ENCODE measurements at regions not wholly inside any gene's neighbourhood (a gene's known extent, or its start where the extent isn't known, plus 50 kb on each side); places are given as distances from the start of the nearest gene placed in this dataset.
"Not testable (repeated sequence)": the region's sequence is repeated elsewhere in the genome, so short reads cannot be mapped to it uniquely, and the experiment has no call there.

DNA sequence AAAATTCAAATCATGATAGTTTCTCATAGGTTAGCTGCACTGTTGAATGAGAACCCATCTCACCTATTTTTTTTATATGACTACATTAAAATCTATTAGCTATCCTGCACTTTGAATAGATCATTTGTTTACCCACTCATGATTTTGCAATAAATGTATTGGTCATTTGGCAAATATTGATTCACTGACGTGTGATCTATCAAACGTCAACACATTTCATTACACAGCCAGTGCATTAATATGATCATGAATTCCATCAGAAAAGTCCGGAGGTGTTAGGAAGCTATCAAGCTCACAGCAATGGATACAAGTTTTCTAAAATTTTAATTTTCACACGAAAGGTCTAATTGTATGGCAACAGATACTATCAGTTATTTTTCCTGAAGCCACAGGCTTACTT is 128.2 kb upstream of the ID2 start:
- DNase-seq: no peak

DNA sequence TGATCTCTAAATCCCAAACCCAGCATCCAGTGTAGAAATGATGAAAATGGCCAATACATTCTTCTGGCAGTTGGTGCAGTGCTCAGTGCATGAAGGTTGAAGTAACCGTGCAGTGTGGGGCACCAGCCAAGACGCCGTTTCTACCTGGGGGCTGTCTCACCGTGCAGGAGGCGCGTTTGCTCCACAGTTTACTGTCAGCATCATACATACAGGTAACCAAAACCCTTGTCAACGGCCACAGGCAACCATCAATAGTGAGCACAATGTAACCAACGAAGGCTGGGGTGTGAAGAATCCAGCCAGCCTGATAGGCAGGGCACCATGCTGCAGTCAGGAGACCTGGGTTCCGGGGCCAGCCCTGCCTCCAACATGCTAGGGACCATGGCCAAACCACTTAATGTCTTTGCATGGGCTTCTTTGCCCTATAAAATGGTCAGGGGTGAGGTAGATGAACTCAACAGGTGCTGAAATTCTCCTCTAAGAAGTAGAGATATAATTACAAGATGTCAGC is 127.5 kb upstream of the ID2 start:
- DNase-seq: no peak

DNA sequence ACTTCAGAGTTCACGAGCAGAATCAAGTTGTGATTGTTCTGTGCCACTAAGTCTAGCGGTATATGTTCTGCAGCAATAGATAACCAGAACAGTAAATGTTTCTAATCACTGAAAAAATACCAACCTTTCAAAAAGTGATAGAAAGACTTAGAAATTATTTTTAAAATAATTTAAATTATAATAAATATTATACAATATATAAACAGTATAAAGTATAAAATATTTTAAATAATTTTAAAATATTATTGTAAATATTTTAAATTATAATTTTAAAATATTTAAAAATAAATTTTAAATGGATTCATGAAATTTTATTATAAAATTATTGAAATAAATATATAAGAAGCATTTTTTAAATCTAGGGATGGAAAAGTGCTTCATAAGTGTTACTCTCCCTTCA is 126.3 kb upstream of the ID2 start:
- DNase-seq: no peak

DNA sequence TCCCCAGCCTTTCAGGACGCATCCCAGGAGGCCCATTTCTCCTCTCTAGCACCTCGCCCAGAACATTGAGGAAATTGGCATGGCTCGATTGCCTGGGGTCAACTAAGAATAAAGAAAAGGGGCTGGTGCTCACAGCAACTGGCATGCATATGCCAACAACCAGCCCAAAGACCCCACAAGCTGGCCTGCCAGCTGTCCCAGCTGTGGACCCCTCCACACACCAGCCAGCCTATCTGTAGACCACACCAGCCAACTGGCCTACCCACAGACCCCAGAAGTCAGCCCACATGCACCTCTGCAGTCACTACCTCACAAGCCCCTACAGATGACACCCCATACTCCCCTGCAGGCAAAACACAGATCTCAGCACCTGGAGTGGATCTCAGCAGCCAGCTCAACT is 123.8 kb upstream of the ID2 start:
- no peak for DNase-seq

DNA sequence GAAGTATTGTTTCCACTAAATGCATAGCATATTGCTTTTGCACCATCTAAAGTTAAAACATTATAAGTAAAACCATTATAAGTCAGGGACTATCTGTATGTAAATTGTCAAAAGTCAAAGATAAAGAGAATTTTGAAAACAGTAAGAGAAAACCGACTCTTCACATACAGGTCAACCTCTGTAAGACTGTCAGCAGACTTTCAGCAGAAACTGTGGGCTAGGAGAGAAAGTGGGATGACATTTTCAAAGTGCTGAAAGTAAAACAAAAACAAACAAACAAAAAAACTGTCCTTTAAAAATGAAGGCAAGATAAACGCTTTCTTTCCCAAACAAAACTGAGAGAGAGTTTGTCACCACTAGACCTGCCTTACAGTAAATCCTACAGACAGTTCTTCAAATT is 122.9 kb upstream of the ID2 start:
- DNase-seq: no peak

DNA sequence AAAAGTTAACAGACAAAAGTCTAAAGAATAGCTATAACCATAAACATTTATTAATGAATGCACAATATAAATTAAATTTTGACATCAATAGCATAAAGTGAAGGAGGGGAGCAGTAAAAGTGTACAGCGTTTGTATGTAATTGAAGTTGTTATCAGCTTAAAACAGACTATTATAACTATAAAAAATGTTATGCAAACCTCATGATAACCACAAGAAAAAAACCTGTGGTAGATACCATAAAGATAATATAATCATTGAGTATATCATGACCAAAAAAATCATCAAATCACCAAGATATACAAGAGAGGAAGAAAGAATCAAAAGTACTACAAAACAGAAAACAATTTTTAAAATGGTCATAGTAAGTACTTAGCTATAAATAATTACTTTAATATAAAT is 122.1 kb upstream of the ID2 start:
- no peak for DNase-seq

DNA sequence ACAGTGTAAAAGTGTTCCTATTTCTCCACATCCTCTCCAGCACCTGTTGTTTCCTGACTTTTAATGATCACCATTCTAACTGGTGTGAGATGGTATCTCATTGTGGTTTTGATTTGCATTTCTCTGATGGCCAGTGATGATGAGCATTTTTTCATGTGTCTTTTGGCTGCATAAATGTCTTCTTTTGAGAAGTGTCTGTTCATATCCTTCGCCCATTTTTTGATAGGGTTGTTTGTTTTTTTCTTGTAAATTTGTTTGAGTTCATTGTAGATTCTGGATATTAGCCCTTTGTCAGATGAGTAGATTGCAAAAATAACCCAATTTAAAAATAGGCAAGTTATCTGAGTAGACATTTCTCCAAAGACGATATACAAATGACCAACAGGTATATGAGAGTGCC is 120.2 kb upstream of the ID2 start:
- not testable (repeated sequence) for DNase-seq

DNA sequence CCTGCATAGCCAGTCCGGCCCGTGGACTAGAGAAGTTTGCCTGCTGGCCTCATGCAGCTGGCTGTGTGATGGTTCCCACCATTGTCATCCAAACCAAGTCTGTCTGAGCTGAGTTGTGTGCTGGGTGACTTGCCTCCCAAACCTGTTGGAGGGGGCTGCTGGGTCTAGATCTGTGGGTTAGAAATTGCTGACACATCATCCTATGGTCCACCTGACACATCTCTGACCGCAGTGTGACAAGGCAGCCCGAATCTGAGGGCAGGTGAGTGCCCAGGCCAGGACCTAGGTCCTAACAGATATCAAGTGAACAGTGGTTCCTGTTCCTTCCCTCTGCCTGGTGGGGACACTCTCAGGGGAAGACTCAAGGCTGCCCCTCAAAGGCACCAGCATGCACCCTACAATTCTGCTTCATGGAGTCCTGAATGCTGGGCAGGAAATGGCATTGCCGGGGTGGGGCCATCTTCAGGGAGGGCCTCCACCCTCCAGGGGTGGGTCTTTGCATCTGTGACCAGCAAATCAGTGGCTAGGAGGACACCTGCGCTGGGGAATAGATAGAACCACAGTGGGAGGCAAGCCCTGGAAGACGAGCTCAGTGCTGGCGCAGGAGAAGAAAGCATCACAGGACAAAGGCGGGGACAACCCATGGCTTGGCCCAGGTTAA is 117.9 kb upstream of the ID2 start:
- no peak for DNase-seq

DNA sequence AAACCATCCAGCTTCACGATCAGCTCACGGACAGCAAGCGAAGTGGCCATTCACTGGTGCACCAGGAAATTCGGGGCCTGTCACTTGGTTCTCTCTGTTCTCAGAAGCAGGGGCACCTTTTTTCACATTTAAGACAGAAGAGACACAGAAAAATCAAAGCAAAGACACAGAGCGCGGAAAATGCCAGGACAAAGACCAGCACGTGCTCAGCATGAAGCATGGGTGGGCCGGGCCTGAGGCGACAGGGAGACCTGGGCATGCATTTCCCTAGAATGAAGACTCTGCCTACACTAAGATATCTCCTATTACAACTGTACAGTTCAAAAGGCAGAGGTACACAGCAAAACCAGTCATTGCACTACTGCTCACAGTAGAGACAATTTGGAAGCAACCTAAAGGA is 117.4 kb upstream of the ID2 start:
- no peak for DNase-seq

DNA sequence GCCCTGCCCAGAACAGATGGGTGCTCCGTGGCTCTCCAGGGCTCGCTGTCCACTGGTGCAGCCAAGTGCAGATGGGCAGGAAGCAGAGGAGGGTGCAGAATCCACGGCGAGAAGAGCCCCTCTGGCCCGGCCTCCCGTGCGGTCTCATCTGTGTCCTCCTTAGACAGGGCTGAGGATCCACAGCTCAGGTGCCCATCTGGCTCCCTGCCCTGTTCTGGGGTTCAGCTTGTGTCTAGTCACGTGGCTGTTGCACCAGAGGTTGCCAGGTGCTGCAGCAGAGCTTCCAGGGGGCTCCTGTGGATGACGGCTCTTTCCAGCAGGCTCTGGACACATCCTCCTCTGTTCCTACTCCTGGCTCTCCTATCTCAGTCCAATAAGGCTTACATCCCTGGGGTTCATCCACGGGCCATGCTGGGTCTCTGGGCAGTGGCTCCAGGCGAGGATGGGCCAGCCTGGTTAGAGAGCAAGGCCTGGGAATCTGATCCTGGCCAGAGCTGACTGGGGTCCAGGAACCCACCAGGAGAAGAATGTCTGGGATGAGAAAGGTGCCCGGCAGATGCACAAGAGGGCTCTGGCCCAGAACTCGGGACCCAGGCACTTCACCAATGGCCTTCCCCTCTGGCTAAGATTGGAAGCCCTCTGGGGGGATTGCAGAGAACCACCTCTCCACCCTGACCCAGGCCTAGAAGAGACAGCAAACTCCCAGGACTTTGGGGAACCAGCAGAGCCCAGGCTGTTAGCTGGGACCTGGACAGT is 116.3 kb upstream of the ID2 start:
- no peak for DNase-seq

DNA sequence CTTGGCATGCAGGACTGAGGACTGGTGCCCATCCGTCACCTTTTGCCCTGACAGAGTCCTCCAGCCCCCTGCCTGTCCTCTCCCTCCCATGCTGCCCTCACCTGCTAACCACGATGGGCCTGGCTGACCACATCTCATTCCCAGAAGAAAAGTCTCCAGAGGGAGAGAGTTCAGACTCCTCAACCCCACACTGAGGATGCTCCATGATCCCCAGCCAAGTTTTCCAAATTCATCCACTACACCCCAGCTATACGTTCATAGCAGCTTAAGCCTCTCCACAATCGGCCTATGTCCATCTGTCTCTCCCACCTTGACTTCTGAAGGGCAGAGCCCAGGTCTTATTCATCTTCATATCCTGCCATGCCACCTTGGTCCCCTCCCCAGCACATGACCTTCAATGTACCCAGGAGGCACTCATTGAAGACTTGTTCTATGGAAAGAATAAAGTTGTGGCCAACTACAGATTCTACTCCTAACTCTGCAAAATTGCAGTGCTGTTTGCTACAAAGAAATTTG is 115.6 kb upstream of the ID2 start:
- no peak for DNase-seq

DNA sequence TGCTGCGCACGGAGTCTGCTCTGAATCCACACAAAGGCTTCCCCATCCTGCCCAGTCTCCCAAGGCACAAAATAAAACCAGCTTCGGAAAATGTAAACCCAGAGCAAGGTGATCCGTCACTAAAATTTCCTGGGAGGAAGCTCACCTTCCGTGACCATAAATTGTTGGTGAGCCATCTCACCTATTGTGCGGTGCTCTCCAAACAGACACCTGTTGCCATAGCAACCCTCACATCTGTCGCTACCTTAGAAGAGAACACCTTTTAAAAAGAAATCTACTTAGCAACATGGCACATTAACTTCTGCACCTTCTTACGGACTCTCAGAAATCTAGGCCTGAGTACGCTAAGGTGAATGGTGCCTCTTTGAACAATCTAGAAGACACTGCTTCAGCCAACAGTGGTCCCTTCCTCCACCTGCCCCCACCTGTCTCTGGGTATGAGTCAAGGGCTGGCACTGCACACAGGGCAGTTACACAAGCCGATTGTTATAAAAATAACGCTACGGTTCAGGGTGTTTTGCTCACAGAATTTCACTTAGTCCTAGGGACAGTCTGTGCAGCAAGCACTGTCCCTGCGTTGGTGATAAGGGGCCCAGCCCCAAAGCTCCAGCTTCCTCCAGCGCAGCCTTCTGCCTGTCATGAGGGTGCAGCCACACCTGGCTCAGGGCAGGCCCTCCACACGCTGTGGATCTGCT is 114.9 kb upstream of the ID2 start:
- DNase-seq: no peak

DNA sequence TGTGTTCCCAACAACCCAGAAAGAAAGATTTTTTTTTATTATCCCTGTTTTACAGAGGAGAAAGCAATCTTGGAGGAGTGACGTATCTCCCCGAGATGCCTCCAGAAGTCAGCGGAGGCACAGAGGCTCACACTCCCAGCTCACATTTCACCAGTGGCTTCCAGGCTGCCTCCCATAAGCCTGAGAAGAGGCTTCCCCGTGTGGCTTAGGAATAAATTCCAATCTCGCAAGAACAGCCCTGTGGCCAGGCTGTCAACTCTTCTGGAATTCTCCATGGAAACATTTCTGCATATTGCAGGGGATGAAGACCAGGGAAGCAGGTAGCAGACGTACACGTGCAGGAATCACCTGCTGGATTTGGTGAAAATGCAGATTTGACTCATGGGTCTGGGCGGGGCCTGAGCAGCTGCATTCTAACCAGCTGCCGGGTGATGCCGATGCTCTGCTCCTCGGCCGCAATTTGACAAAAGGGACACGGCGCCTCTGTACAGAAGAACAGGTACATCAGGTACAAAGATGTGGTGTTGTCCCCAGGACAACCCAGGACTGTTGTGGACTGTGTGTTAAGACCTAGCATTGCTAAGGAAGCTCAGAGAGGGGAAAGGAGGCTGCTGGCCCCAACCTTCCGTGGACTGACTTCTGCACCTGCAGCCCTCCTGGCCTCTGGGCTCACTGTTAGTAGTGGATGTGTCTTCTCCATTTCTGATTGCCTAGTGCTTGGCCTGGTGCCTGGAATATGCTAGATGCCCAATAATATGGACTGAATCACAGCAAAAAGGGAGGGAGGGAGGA is 114.2 kb upstream of the ID2 start:
- no peak for DNase-seq

DNA sequence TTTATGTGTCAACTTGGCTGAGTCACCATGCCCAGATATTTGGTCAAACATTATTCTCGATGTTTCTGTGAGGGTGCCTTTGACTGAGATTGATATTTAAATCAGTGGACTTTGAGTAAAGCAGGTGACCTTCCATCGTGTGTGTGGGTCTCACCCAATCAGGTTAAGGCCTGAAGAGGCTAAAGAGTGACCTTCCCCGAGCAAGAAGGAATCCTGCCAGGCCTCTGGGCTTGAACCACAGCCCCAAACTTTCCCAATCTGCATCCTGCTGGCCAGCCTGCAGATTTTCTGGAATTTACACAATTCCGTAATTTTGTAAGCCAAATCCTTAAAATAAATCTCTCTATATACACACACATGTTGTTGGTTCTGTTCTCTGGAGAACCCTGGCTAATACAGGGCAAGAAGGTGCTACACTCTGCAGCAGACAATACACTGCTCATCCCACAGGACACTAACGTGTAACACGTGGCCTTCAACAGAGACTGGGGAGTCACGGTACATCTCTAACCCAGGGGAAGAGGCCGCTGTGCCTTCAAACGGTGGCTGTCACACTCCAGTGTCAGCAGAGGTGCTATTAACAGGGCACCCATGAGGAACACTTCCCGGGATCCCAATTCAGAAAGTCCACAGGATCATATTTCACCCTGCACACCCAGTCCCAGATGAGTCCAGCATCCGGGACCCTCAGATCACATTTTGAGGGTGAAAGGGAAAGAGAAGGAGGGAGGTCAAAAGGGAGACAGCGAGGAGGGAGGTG is 113.1 kb upstream of the ID2 start:
- no peak for DNase-seq

DNA sequence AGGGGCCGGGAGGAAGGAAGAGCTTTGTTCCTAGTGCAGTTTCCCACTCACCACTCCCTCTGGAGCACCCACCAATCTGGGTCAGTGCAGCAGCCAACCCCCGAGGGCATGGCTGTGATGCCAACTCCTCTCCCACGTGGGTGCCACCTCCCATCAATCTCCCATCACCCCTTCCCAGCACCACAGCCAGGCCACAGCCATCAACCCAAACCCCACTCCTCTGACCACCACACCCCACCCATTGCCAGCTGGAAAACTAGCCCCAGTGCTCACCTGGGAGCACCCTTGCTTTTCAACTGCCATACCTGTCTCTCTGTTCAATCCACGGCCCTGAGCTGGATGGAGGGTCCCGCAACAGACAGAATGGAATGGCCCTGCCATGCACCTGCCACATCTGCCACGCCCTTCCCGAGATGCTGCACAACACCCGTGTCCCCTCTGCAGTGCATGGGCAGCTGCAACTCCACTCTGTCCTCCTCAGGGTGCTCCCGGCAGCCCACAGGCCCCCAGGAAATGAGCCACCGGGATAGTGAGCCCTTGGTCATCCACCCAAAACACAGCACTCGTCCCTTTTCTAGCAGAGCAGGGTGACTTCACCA is 112.4 kb upstream of the ID2 start:
- no peak for DNase-seq

DNA sequence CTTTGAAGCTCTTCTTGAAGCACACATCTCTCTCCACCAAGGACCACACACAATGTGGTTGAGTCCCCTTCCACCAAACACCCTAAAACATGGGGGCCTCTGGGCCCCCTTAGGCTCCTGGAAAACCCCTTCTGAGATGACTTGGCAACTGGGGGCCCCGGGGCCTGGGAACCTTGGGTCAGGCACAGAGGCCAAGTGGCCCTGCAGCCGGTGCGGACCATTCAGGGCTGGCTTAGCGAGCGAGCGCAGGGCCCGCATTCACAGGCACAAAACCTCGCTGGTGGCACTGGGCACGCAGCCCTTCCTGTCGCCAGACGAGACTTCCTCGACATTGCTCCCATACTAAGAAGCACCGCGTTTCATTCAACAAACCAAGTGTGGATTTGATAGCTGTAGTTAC is 111.2 kb upstream of the ID2 start:
- no peak for DNase-seq

DNA sequence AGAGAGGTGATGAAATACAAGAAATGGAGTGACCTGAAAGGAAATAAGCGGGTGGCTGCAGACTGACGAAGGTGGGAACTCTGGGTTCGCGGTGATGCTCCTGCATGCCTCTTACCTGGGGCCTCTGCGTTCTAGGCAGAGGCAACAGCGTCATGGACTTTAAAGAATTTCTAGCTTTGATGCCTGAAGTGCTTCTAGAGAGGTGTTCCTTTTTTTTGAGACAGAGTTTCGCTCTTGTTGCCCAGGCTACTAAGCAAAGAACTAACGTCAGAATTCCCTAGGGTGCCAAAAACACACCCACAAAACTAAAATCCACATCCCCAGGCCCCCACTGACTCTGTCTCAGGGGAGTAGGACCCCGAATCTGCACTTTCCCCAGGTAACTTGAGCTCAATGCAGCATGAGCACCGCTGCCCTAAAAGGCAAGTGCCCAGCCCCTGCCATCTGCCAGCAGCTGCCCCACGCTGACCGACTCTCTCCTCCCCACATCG is 110.5 kb upstream of the ID2 start:
- no peak for DNase-seq

DNA sequence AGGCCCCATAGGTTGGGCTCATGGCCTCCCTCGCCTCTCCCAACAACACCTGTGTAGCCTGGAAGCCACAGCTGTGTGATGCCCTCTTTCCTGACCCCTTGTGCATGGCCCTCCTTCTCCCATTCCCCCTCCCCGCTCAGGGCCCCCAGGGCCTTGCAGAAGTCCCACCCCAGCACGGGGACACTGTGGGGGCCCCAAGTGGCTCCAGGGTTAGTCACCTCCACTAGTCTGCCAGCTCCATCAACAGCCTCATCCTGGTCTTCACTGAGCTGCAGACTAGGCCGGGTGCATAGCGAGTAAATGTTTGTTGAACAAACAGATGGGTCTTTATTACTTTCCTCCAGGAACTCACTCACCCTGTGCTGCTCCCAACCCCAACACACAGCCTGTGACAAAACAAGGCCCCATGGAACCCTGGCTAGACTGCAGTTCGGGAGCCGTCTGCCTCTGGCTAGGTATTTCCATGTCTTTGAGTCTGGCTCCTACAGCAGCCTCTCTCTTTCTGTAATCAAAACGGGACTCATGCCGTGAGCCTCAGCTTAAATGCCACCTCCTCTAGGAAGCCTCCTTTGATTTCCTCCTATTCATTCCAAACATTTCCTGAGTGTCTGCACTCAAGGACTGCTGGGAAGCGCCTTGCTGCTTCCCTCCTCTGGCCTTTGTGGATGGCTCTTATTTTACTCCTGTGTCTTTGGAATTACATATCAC is 109.9 kb upstream of the ID2 start:
- no peak for DNase-seq

DNA sequence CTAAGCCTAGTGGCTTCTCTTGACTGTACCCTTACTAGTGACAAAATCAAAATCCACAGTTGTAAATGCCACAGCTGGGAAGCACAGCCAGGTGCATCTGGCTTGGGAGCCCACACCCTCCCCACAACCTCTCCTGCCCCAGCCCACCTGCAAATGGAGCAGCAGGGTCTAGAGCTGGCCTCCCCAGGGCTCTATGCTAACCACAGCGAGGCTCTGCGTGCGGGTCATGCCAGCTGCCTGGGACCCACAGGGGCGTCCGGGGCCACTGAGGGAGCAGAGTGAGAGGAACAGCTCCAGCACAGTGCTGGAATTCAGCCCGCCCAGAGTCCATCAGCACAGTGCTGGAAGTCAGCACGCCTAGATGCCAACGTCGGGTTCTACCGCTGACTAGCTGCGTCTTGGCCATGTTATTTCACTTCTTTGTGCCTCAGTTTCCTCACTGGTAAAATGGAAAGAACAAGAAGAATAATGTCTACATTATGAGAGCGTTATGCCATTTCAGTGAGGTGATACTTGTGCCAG is 109.1 kb upstream of the ID2 start:
- DNase-seq: no peak

DNA sequence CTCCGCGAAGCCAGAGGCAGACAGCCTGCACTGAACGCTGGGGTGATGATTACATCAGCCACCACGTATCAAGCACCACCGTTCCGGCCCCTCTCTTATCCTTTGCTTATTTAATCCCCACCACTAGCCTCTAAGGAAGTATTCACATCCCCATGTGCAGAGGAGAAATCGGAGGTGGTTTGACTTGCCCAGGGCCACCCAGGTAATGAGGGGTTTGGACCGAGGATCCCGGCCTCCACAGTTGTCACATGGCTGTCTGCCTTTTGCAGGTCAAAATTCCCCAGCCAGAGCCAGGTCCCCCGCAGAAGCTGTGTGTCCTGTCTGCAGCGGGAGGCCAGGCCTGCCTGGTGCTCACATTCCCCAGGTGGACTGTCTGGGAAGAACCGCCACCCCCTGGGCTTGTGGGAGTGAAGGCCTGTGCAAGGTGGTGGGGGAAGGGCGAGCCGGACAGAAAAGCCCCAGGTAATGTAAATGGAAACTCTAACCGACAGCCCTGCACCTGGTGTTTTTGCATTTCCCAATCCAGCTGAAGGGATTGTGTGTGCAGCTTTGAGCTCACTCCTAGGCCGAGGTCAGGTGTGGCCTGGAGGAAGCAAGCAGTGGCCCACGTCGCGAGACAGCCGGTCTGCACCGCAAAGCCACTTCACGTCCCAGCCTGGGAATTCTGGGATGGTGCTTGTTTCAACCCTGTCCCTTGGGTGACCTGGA is 108.5 kb upstream of the ID2 start:
- DNase-seq: no peak

Measured in activated CD4-positive, alpha-beta T cell treated with anti-CD3 and anti-CD28 coated beads, Interleukin-2, amount 50 U/mL, for 48 hours (primary cell).